ENCODE measurements at regions not wholly inside any gene's neighbourhood (a gene's known extent, or its start where the extent isn't known, plus 50 kb on each side); places are given as distances from the start of the nearest gene placed in this dataset.
A peak's percentile ranks its signal among the peaks of the same experiment; 100 is the strongest.

GRCh38 chr5:44443172-44443571 lies 54.0 kb upstream of the FGF10 start:
- DNase-seq, result no peak
- H3K9me3 ChIP-seq (ENCODE audit: control insufficient read depth in 1 of 2, insufficient read depth in 1 of 2, low read length in 2 of 2), result no peaks in the 10 kb centered on the region
- H3K36me3 ChIP-seq (ENCODE audit: insufficient read depth, low read length), result no peaks in the 10 kb centered on the region
- ATAC-seq (ENCODE audit: poor library complexity), result no peak
- no peak overlapping the region for H3K27ac ChIP-seq (ENCODE audit: low read depth in 1 of 2, low read length in 2 of 2)
- no peaks in the 10 kb centered on the region for H3K27me3 ChIP-seq (ENCODE audit: control insufficient read depth in 1 of 2, insufficient read depth in 2 of 2, low read length in 2 of 2)
- no peak overlapping the region for H3K4me3 ChIP-seq (ENCODE audit: low read length)
- CTCF ChIA-PET, result no interaction called here
- no peak overlapping the region for H3K27ac Mint-ChIP-seq
- H3K4me3 Mint-ChIP-seq, result no peak overlapping the region
- no peaks in the 10 kb centered on the region for H3K36me3 Mint-ChIP-seq (ENCODE audit: low read depth)
- H3K4me1 ChIP-seq (ENCODE audit: insufficient read depth, low read length), result no peaks in the 10 kb centered on the region
- no peaks in the 10 kb centered on the region for H3K27me3 Mint-ChIP-seq
- TF ChIP-seq, protein P1, sequence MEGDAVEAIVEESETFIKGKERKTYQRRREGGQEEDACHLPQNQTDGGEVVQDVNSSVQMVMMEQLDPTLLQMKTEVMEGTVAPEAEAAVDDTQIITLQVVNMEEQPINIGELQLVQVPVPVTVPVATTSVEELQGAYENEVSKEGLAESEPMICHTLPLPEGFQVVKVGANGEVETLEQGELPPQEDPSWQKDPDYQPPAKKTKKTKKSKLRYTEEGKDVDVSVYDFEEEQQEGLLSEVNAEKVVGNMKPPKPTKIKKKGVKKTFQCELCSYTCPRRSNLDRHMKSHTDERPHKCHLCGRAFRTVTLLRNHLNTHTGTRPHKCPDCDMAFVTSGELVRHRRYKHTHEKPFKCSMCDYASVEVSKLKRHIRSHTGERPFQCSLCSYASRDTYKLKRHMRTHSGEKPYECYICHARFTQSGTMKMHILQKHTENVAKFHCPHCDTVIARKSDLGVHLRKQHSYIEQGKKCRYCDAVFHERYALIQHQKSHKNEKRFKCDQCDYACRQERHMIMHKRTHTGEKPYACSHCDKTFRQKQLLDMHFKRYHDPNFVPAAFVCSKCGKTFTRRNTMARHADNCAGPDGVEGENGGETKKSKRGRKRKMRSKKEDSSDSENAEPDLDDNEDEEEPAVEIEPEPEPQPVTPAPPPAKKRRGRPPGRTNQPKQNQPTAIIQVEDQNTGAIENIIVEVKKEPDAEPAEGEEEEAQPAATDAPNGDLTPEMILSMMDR (IDR thresholded peaks at IDR 0.05), result no peak
- intact Hi-C loops (cut with DNase I, micrococcal nuclease), result no loop called here
- H3K4me1 Mint-ChIP-seq (ENCODE audit: low read depth), result no peaks in the 10 kb centered on the region
- H3K9me3 Mint-ChIP-seq, result peaks cover 2% of the 10 kb centered on the region
- POLR2A ChIA-PET, result no interaction called here

- Histone ChIP-seq H3K9me3 (ENCODE audit: control insufficient read depth in 1 of 2, insufficient read depth in 1 of 2, low read length in 2 of 2) (no peaks in the 10 kb centered on the region), H3K36me3 (ENCODE audit: insufficient read depth, low read length) (no peaks in the 10 kb centered on the region), H3K27me3 (ENCODE audit: control insufficient read depth in 1 of 2, insufficient read depth in 2 of 2, low read length in 2 of 2) (no peaks in the 10 kb centered on the region), H3K4me3 (ENCODE audit: low read length) (no peak overlapping the region), H3K4me1 (ENCODE audit: insufficient read depth, low read length) (no peaks in the 10 kb centered on the region), H3K27ac (ENCODE audit: low read depth in 1 of 2, low read length in 2 of 2) (no peak overlapping the region)
- ChIA-PET POLR2A (no interaction called here), CTCF (no interaction called here)
- Mint-ChIP-seq H3K36me3 (ENCODE audit: low read depth) (no peaks in the 10 kb centered on the region), H3K4me1 (ENCODE audit: low read depth) (no peaks in the 10 kb centered on the region), H3K27ac (no peak overlapping the region), H3K9me3 (peaks cover 2% of the 10 kb centered on the region), H3K4me3 (no peak overlapping the region), H3K27me3 (no peaks in the 10 kb centered on the region)
- TF ChIP-seq, protein P1 (IDR thresholded peaks at IDR 0.05), result no peak
- DNase-seq, result no peak
- intact Hi-C loops (cut with DNase I, micrococcal nuclease), result no loop called here
- no peak for ATAC-seq (ENCODE audit: poor library complexity)
These were observed 52.2 kb upstream of the FGF10 start for GRCh38 chr5:44441460-44441859.

DNA sequence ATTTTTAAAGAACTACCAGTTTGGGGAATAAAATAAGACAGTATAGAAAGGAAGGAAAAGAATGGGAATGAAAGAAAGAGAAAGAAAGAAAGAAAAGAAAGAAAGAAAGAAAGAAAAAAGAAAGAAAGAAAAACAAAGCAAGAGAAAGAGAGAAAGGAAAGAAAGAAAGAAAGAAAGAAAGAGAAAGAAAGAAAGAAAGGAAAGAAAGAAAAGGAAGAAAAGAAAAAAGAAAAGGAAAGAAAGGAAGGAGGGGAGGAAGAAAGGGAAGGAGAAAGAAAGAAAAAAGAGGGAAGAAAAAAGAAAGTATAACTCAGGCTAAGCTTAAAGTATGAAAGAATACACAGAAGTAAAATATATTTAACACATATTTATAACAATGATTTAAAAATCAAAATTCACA lies 51.0 kb upstream of the FGF10 start:
- no peaks in the 10 kb centered on the region for H3K27me3 ChIP-seq (ENCODE audit: control insufficient read depth in 1 of 2, insufficient read depth in 2 of 2, low read length in 2 of 2)
- Mint-ChIP-seq H3K4me3 (no peak overlapping the region), H3K27ac (no peak overlapping the region), H3K36me3 (ENCODE audit: low read depth) (no peaks in the 10 kb centered on the region), H3K9me3 (peaks cover 2% of the 10 kb centered on the region), H3K4me1 (ENCODE audit: low read depth) (no peaks in the 10 kb centered on the region), H3K27me3 (no peaks in the 10 kb centered on the region)
- H3K27ac ChIP-seq (ENCODE audit: low read depth in 1 of 2, low read length in 2 of 2), result no peak overlapping the region
- no peak for DNase-seq
- H3K4me3 ChIP-seq (ENCODE audit: low read length), result no peak overlapping the region
- no peak for ATAC-seq (ENCODE audit: poor library complexity)
- H3K4me1 ChIP-seq (ENCODE audit: insufficient read depth, low read length), result no peaks in the 10 kb centered on the region
- CTCF ChIA-PET, result no interaction called here
- no peaks in the 10 kb centered on the region for H3K9me3 ChIP-seq (ENCODE audit: control insufficient read depth in 1 of 2, insufficient read depth in 1 of 2, low read length in 2 of 2)
- POLR2A ChIA-PET, result no interaction called here
- H3K36me3 ChIP-seq (ENCODE audit: insufficient read depth, low read length), result no peaks in the 10 kb centered on the region
- intact Hi-C loops (cut with DNase I, micrococcal nuclease), result no loop called here
- TF ChIP-seq, protein P1 (IDR thresholded peaks at IDR 0.05), result peak; percentile 16

Measured in CD4-positive, alpha-beta T cell (primary cell).